Peyer's patch (tissue), 4 donors: ENCODE measurements at regions not wholly inside any gene's neighbourhood (a gene's known extent, or its start where the extent isn't known, plus 50 kb on each side); places are given as distances from the start of the nearest gene placed in this dataset.

Experiments
- CTCF ChIP-seq, 6 experiments: fragments of 450-650 bp in 4 of 6; fragments of 200-600 bp in 2 of 6; sonication (generic) in 1 of 6; IDR thresholded peaks; one replicate each; pipeline ENCODE4 v1.5.1; 2017 to 2019; ENCODE audit warnings: antibody characterized with exemption in 6 of 6, mild to moderate bottlenecking in 3 of 6, moderate library complexity in 1 of 6
- POLR2A ChIP-seq, 2 donors: fragments of 450-650 bp; IDR thresholded peaks; one replicate each; pipeline ENCODE4 v1.5.1; 2017; ENCODE audit warnings: antibody characterized with exemption in 2 of 2, mild to moderate bottlenecking in 2 of 2, moderate library complexity in 2 of 2

DNA sequence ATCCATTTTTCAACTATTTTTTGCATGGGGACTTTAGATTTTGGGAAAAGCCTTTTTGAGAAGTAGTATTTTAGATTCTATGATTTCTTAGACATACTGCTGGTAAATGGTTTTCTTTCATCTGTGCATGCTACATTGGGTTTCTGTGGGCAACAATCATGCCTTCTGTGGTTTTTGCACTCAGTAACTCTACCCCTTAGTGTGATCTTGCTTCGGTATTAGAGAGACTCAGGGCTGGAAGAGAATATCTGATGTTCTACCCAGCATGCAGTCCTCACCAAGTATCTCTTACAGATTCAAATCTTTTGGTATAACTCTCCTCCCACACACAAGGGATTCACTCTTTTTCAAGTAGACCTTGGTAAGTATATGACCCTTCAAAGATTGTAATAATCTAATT is 183.0 kb downstream of the PMAIP1 start:
- no peak for TF ChIP-seq CTCF (IDR thresholded peaks at IDR 0.05)
- TF ChIP-seq POLR2A (IDR thresholded peaks at IDR 0.05) = no peak
